ENCODE measurements at regions not wholly inside any gene's neighbourhood (a gene's known extent, or its start where the extent isn't known, plus 50 kb on each side); places are given as distances from the start of the nearest gene placed in this dataset.

DNA sequence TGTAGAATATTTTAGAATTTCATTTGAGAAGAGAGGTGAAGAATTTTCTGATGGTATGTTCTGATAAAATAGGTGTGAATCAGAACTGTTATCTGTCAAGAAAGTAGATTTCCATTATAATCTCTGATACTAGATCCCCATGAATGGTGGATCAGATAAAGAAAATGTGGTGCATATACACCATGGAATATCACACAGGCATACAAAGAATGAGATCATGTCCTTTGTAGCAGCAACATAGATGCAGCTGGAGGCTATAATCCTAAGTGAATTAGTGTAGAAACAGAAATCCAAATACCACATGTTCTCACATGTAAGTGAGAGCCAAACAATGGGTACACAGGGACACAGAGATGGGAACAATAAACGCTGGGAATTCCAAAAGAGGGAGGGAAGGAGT lies 372.0 kb upstream of the ATP2B1 start:
- TF ChIP-seq, protein P1, sequence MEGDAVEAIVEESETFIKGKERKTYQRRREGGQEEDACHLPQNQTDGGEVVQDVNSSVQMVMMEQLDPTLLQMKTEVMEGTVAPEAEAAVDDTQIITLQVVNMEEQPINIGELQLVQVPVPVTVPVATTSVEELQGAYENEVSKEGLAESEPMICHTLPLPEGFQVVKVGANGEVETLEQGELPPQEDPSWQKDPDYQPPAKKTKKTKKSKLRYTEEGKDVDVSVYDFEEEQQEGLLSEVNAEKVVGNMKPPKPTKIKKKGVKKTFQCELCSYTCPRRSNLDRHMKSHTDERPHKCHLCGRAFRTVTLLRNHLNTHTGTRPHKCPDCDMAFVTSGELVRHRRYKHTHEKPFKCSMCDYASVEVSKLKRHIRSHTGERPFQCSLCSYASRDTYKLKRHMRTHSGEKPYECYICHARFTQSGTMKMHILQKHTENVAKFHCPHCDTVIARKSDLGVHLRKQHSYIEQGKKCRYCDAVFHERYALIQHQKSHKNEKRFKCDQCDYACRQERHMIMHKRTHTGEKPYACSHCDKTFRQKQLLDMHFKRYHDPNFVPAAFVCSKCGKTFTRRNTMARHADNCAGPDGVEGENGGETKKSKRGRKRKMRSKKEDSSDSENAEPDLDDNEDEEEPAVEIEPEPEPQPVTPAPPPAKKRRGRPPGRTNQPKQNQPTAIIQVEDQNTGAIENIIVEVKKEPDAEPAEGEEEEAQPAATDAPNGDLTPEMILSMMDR (IDR thresholded peaks at IDR 0.05), result no peak
- no peak for TF ChIP-seq POLR2A (IDR thresholded peaks at IDR 0.05)
- no peak for TF ChIP-seq POLR2AphosphoS5 (IDR thresholded peaks at IDR 0.05)
